22Rv1 (cell line): ENCODE measurements at regions not wholly inside any gene's neighbourhood (a gene's known extent, or its start where the extent isn't known, plus 50 kb on each side); places are given as distances from the start of the nearest gene placed in this dataset.

Source experiments
- CTCF ChIP-seq: fragments of 450-650 bp; IDR thresholded peaks from 2 replicates; pipeline ENCODE4 v1.5.1; 2017; ENCODE audit warnings: mild to moderate bottlenecking
- ZFX ChIP-seq: fragments of 450-650 bp; IDR thresholded peaks from 2 replicates; pipeline ENCODE4 v1.6.1; 2017; ENCODE audit warnings: antibody characterized with exemption, borderline replicate concordance

- TF ChIP-seq CTCF = no peak
- no peak for TF ChIP-seq ZFX
These were observed 92.0 kb upstream of the ADGRG2 start for GRCh38 chrX:19214311-19214710.
